GM12864 (cell line): ENCODE measurements at regions not wholly inside any gene's neighbourhood (a gene's known extent, or its start where the extent isn't known, plus 50 kb on each side); places are given as distances from the start of the nearest gene placed in this dataset.
"Not testable (repeated sequence)": the region's sequence is repeated elsewhere in the genome, so short reads cannot be mapped to it uniquely, and the experiment has no call there.

Experiments used
- DNase-seq: peaks from one replicate; pipeline ENCODE4 v3.0.0-alpha.2; 2011; ENCODE audit warnings: low read depth
- H3K4me3 ChIP-seq: 2 replicates; pipeline ENCODE4 v1.5.1; 2011; ENCODE audit warnings: mild to moderate bottlenecking, low read depth, low read length, control low read depth
- TF ChIP-seq, protein P1 (sequence below): IDR thresholded peaks from 2 replicates; pipeline ENCODE4 v1.5.1; 2011; ENCODE audit warnings: low read depth, mild to moderate bottlenecking, moderate library complexity, low read length, control low read depth, inconsistent platforms; ENCODE audit errors: missing control alignments

- TF ChIP-seq, protein P1, sequence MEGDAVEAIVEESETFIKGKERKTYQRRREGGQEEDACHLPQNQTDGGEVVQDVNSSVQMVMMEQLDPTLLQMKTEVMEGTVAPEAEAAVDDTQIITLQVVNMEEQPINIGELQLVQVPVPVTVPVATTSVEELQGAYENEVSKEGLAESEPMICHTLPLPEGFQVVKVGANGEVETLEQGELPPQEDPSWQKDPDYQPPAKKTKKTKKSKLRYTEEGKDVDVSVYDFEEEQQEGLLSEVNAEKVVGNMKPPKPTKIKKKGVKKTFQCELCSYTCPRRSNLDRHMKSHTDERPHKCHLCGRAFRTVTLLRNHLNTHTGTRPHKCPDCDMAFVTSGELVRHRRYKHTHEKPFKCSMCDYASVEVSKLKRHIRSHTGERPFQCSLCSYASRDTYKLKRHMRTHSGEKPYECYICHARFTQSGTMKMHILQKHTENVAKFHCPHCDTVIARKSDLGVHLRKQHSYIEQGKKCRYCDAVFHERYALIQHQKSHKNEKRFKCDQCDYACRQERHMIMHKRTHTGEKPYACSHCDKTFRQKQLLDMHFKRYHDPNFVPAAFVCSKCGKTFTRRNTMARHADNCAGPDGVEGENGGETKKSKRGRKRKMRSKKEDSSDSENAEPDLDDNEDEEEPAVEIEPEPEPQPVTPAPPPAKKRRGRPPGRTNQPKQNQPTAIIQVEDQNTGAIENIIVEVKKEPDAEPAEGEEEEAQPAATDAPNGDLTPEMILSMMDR, result no peak
Observed at GRCh38 chr12:113700943-113701342, 229.3 kb upstream of the LHX5 start.

GRCh38 chr12:113699984-113700383 lies 228.3 kb upstream of the LHX5 start:
- not testable (repeated sequence) for DNase-seq, H3K4me3 ChIP-seq

More at GRCh38 chr12:113700943-113701342, 229.3 kb upstream of the LHX5 start:
- H3K4me3 ChIP-seq, result no peak overlapping the region
- DNase-seq, result no peak

GRCh38 chr12:113698510-113698858 lies 226.8 kb upstream of the LHX5 start:
- DNase-seq, result no peak
- no peak overlapping the region for H3K4me3 ChIP-seq
- TF ChIP-seq, protein P1, result no peak

- DNase-seq, result no peak
- TF ChIP-seq, protein P1, result no peak
Observed at GRCh38 chr12:113697651-113698509, 226.2 kb upstream of the LHX5 start.

DNA sequence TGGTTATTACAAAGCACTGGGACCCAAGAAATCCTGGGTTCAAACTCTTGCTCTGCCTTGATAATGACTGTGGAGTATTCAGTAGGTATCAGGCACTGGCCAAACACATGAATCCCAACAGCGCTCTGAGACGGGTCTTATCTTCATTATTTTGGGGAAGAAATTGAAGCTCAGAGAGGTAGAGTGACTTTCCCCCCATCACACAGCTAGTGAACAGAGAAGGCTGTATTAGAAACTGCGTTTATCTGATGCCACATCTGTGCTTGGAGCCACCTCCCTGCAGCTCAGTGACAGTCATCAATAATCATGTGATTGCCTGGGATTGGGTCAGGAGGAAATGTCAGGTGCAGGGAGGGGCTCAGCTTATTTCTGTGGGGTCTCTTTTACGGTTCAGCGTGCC lies 225.4 kb upstream of the LHX5 start:
- no peak for DNase-seq
- TF ChIP-seq, protein P1, result no peak
- H3K4me3 ChIP-seq, result no peak overlapping the region

More at GRCh38 chr12:113697651-113698509, 226.2 kb upstream of the LHX5 start:
- no peak overlapping the region for H3K4me3 ChIP-seq

- TF ChIP-seq, protein P1, result no peak
- no peak for DNase-seq
- H3K4me3 ChIP-seq, result no peak overlapping the region
Observed at GRCh38 chr12:113693693-113694092, 222.0 kb upstream of the LHX5 start.

GRCh38 chr12:113689047-113689610 lies 217.5 kb upstream of the LHX5 start:
- DNase-seq, result no peak
- TF ChIP-seq, protein P1, result no peak
- no peak overlapping the region for H3K4me3 ChIP-seq
